ENCODE measurements at regions not wholly inside any gene's neighbourhood (a gene's known extent, or its start where the extent isn't known, plus 50 kb on each side); places are given as distances from the start of the nearest gene placed in this dataset.

DNA sequence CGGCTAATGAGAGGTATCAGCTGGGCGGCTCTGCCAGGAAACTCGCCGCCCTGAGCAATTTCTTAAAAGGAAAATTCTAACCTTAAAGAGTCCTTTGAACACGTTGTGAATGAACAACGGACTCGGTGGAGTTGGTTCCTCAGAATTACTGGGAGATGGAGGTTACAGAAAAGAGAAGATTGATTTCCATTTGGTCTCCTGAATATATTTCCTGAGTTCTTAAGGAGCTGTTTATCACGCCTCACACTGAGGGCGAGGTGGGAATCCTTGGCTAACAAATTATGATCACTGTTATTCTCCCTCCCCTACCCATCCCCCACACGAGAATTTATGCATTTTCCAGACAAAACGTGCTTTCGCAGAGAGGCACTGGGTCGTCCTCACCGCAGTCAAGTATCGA is 194.5 kb upstream of the C14orf180 start:
- Histone ChIP-seq H2AFZ (no peak overlapping the region), H3K4me2 (no peak overlapping the region), H3K27me3 (ENCODE audit: insufficient read depth) (no peaks in the 10 kb centered on the region), H3K9me2 (ENCODE audit: insufficient read depth) (no peaks in the 10 kb centered on the region), H3F3A (replicated peaks; ENCODE audit: low read depth) (no peaks in the 10 kb centered on the region), H3K4me3 (no peak overlapping the region), H3K4me1 (ENCODE audit: insufficient read depth) (0 out of 2 replicates have a peak, but pooled peaks cover 2% of the 10 kb centered on the region), H3K27ac (ENCODE audit: low read depth) (no peak overlapping the region), H3K36me3 (ENCODE audit: insufficient read depth) (no peaks in the 10 kb centered on the region), H4K20me1 (replicated peaks; ENCODE audit: insufficient read depth) (no peaks in the 10 kb centered on the region), H3K79me2 (replicated peaks; ENCODE audit: insufficient read depth) (no peaks in the 10 kb centered on the region)
- Mint-ChIP-seq H3K4me3 (no peak overlapping the region), H3K36me3 (ENCODE audit: low read depth) (no peaks in the 10 kb centered on the region), H3K27me3 (ENCODE audit: insufficient read depth, low read depth, poor library complexity) (peaks cover 13% of the 10 kb centered on the region), H3K27ac (no peak overlapping the region), H3K4me1 (peaks cover 12% of the 10 kb centered on the region; the same call in 2 of the 3 replicates), H3K9me3 (peaks cover 8% of the 10 kb centered on the region; the same call in 2 of the 3 replicates)
- no peak for TF ChIP-seq JUNB (IDR thresholded peaks at IDR 0.05; ENCODE audit: unreplicated experiment)
- TF ChIP-seq, protein P1, sequence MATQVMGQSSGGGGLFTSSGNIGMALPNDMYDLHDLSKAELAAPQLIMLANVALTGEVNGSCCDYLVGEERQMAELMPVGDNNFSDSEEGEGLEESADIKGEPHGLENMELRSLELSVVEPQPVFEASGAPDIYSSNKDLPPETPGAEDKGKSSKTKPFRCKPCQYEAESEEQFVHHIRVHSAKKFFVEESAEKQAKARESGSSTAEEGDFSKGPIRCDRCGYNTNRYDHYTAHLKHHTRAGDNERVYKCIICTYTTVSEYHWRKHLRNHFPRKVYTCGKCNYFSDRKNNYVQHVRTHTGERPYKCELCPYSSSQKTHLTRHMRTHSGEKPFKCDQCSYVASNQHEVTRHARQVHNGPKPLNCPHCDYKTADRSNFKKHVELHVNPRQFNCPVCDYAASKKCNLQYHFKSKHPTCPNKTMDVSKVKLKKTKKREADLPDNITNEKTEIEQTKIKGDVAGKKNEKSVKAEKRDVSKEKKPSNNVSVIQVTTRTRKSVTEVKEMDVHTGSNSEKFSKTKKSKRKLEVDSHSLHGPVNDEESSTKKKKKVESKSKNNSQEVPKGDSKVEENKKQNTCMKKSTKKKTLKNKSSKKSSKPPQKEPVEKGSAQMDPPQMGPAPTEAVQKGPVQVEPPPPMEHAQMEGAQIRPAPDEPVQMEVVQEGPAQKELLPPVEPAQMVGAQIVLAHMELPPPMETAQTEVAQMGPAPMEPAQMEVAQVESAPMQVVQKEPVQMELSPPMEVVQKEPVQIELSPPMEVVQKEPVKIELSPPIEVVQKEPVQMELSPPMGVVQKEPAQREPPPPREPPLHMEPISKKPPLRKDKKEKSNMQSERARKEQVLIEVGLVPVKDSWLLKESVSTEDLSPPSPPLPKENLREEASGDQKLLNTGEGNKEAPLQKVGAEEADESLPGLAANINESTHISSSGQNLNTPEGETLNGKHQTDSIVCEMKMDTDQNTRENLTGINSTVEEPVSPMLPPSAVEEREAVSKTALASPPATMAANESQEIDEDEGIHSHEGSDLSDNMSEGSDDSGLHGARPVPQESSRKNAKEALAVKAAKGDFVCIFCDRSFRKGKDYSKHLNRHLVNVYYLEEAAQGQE (IDR thresholded peaks at IDR 0.05; ENCODE audit: unreplicated experiment): no peak
- TF ChIP-seq, protein P2, sequence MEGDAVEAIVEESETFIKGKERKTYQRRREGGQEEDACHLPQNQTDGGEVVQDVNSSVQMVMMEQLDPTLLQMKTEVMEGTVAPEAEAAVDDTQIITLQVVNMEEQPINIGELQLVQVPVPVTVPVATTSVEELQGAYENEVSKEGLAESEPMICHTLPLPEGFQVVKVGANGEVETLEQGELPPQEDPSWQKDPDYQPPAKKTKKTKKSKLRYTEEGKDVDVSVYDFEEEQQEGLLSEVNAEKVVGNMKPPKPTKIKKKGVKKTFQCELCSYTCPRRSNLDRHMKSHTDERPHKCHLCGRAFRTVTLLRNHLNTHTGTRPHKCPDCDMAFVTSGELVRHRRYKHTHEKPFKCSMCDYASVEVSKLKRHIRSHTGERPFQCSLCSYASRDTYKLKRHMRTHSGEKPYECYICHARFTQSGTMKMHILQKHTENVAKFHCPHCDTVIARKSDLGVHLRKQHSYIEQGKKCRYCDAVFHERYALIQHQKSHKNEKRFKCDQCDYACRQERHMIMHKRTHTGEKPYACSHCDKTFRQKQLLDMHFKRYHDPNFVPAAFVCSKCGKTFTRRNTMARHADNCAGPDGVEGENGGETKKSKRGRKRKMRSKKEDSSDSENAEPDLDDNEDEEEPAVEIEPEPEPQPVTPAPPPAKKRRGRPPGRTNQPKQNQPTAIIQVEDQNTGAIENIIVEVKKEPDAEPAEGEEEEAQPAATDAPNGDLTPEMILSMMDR (conservative IDR thresholded peaks at IDR 0.05; ENCODE audit: low read depth in 2 of 2): no peak
- TF ChIP-seq, protein P3, sequence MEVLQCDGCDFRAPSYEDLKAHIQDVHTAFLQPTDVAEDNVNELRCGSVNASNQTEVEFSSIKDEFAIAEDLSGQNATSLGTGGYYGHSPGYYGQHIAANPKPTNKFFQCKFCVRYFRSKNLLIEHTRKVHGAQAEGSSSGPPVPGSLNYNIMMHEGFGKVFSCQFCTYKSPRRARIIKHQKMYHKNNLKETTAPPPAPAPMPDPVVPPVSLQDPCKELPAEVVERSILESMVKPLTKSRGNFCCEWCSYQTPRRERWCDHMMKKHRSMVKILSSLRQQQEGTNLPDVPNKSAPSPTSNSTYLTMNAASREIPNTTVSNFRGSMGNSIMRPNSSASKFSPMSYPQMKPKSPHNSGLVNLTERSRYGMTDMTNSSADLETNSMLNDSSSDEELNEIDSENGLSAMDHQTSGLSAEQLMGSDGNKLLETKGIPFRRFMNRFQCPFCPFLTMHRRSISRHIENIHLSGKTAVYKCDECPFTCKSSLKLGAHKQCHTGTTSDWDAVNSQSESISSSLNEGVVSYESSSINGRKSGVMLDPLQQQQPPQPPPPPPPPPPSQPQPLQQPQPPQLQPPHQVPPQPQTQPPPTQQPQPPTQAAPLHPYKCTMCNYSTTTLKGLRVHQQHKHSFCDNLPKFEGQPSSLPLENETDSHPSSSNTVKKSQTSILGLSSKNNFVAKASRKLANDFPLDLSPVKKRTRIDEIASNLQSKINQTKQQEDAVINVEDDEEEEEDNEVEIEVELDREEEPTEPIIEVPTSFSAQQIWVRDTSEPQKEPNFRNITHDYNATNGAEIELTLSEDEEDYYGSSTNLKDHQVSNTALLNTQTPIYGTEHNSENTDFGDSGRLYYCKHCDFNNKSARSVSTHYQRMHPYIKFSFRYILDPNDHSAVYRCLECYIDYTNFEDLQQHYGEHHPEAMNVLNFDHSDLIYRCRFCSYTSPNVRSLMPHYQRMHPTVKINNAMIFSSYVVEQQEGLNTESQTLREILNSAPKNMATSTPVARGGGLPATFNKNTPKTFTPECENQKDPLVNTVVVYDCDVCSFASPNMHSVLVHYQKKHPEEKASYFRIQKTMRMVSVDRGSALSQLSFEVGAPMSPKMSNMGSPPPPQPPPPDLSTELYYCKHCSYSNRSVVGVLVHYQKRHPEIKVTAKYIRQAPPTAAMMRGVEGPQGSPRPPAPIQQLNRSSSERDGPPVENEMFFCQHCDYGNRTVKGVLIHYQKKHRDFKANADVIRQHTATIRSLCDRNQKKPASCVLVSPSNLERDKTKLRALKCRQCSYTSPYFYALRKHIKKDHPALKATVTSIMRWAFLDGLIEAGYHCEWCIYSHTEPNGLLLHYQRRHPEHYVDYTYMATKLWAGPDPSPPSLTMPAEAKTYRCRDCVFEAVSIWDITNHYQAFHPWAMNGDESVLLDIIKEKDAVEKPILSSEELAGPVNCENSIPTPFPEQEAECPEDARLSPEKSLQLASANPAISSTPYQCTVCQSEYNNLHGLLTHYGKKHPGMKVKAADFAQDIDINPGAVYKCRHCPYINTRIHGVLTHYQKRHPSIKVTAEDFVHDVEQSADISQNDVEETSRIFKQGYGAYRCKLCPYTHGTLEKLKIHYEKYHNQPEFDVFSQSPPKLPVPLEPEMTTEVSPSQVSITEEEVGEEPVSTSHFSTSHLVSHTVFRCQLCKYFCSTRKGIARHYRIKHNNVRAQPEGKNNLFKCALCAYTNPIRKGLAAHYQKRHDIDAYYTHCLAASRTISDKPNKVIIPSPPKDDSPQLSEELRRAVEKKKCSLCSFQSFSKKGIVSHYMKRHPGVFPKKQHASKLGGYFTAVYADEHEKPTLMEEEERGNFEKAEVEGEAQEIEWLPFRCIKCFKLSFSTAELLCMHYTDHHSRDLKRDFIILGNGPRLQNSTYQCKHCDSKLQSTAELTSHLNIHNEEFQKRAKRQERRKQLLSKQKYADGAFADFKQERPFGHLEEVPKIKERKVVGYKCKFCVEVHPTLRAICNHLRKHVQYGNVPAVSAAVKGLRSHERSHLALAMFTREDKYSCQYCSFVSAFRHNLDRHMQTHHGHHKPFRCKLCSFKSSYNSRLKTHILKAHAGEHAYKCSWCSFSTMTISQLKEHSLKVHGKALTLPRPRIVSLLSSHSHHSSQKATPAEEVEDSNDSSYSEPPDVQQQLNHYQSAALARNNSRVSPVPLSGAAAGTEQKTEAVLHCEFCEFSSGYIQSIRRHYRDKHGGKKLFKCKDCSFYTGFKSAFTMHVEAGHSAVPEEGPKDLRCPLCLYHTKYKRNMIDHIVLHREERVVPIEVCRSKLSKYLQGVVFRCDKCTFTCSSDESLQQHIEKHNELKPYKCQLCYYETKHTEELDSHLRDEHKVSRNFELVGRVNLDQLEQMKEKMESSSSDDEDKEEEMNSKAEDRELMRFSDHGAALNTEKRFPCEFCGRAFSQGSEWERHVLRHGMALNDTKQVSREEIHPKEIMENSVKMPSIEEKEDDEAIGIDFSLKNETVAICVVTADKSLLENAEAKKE (CRISPR knock-in tag; IDR thresholded peaks at IDR 0.05): no peak
- TF ChIP-seq STAT1 (IDR thresholded peaks at IDR 0.05; ENCODE audit: unreplicated experiment): no peak
- TF ChIP-seq EZH2phosphoT487 (IDR thresholded peaks at IDR 0.05; ENCODE audit: unreplicated experiment): no peak
- TF ChIP-seq ZNF331 (CRISPR knock-in tag; IDR thresholded peaks at IDR 0.05; ENCODE audit: low read depth): no peak
- TF ChIP-seq CREB1 (CRISPR knock-in tag; IDR thresholded peaks at IDR 0.05; ENCODE audit: low read depth): no peak
- TF ChIP-seq, protein P4, sequence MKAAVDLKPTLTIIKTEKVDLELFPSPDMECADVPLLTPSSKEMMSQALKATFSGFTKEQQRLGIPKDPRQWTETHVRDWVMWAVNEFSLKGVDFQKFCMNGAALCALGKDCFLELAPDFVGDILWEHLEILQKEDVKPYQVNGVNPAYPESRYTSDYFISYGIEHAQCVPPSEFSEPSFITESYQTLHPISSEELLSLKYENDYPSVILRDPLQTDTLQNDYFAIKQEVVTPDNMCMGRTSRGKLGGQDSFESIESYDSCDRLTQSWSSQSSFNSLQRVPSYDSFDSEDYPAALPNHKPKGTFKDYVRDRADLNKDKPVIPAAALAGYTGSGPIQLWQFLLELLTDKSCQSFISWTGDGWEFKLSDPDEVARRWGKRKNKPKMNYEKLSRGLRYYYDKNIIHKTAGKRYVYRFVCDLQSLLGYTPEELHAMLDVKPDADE (IDR thresholded peaks at IDR 0.05): no peak
- no peak for TF ChIP-seq ZNF114 (CRISPR knock-in tag; IDR thresholded peaks at IDR 0.05)
- TF ChIP-seq NANOG (IDR thresholded peaks at IDR 0.05; ENCODE audit: borderline replicate concordance): no peak
- no peak for TF ChIP-seq POLR2AphosphoS5 (IDR thresholded peaks at IDR 0.05; ENCODE audit: low read depth)
- no peak for TF ChIP-seq EZH2 (IDR thresholded peaks at IDR 0.05; ENCODE audit: low read depth, unreplicated experiment)
- ATAC-seq (no peak), DNase-seq (ENCODE audit: low spot score) (no peak)

All from GM23338 (cell line).